CD4-positive, alpha-beta T cell treated with Interleukin-4 for 1 hour (primary cell): ENCODE measurements at regions not wholly inside any gene's neighbourhood (a gene's known extent, or its start where the extent isn't known, plus 50 kb on each side); places are given as distances from the start of the nearest gene placed in this dataset.

Experiments
- DNase-seq, 2 donors: peaks; one replicate each; pipeline ENCODE4 v3.0.0-alpha.2; 2020 to 2022

DNA sequence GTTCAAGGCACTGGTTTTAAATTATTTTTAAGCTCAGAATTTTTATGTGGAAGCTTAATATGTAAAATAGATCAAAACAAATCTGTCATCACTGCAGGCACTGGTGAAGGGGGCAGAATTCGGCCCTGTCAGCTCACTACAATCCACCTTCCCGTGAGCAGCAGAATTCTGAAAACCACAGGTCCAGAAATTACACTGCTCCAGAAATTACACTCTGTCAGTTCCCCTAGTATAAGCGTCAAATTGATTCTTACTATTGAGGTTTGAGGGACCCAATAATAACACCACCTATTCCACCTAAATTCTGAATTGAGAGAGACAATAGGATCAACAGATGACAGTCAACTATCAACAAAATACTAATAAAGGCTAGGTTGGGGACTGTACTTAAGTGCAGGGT lies 245.5 kb downstream of the PHLDA1 start:
- no peak for DNase-seq

DNA sequence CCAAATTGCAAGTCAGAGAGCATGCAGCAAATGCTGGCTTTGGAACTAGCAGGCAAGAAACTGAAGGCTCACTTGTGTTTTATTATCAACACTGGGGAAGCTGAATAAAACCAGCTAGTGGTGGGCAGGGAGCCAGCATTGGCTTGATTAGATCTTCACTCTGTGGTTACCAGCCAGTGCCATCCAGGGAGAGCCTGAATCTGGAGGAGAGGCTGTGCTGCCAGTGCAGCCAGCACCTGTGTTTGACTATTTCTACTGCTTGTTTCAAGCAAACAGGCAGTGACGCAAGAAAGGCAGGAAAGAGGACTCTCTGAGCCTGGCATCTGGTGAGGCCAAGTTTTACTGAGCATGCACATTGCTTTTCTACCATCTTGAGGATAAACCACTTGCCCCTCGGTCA lies 247.0 kb downstream of the PHLDA1 start:
- DNase-seq, result no peak

- DNase-seq, result no peak
Measured at GRCh38 chr12:75783093-75783877, 248.3 kb downstream of the PHLDA1 start.

DNA sequence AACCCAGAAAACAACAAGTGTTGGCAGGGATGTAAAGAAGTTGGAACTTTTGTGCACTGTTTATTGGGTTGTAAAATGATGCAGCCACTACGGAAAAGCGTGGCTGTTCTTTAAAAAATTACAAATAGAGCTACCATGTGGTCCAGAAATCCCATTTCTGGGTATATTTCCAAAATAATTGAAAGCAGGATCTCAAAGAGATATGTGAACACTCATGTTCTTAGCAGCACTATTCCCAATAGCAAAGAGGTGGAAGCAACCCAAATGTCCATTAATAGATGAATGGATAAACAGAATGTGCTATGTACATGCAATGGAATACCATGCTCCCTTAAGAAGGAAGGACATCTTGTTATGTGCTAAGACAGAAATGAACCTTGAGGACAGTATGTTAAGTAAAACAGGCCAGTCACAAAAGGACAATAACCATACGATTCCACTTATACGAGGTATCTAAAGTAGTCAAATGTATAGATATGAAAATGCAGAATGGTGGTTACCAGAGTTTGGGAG lies 249.5 kb downstream of the PHLDA1 start:
- DNase-seq, result no peak

DNA sequence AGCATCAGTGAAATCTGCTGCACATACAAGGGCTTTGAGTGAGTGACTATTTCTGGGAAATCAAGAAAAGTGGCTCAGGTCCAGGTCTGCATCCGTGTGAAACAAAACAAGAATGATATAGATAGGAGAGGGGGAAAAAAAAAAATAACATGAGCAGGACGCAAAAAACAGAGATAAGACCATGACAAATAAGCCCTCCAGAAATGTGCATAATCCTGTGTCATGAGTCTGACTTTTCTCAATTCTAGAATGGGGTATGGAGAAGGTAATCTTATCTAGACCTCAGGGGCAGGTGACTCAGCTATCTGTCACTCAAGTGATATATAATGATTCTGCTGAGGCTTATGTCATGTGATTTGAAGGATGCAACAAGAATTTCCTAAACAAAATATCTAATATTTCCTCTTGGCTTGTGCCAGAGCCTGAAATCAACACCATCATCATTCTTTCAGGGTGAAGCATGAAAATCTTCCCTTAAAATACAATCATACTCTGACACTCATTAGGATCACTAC lies 250.0 kb downstream of the PHLDA1 start:
- DNase-seq, result no peak

DNA sequence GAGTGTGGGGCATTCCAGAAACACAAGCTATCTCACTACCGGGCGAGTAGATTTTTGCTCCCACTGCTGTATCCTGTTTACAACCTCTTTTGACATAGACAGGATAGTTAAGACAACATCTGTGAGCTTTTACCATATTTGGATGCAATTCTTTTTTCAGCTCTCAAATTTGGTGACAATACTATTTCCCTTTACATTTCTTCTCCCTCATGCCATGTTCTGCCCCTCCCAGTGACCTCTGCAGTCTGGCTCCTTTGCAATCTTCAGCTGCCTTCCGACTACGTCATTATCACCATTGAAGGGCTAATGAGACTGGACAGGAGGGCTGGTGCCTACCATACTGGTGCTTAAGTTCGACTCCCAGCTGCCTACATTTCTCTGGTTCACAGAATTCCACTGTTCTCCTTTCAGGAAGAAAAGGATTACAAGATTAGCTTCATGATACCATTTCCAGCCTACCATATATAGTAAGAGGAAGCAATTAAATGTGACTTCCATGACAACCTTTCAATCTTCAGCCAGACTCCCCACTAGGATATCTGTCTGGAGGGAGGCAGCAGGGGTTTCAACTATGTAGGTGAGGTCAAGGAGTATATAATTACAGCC lies 251.6 kb downstream of the PHLDA1 start:
- DNase-seq, result no peak

GRCh38 chr12:75774261-75775052 lies 257.1 kb downstream of the PHLDA1 start:
- DNase-seq, result no peak

- DNase-seq, result no peak
Measured at GRCh38 chr12:75773377-75773776, 258.2 kb downstream of the PHLDA1 start.

GRCh38 chr12:75771023-75771422 lies 259.6 kb upstream of the KRR1 start:
- DNase-seq, result no peak

DNA sequence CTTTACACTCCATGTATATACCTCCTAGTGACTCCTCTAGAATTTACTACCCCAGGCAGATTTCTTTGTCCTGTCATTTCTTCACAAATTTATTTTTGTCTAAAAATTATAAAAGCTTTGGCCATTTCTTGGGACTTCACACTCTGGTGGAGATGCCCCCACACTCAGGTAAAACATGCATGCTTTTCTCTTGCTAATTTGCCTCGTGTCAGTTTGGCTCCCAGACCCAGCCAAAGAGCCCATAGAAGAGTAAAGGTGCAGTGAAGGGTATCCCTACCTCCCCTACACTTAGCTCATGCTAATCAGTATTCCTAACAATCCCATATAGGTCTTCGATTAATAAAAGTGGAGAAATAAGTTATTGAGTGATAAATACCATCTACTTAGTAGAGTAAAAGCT lies 256.5 kb upstream of the KRR1 start:
- DNase-seq, result no peak

- DNase-seq, result no peak
Measured at GRCh38 chr12:75766263-75767160, 255.1 kb upstream of the KRR1 start.

GRCh38 chr12:75765170-75766059 lies 254.0 kb upstream of the KRR1 start:
- DNase-seq, result no peak

- no peak for DNase-seq
Measured at GRCh38 chr12:75764091-75764841, 252.9 kb upstream of the KRR1 start.

DNA sequence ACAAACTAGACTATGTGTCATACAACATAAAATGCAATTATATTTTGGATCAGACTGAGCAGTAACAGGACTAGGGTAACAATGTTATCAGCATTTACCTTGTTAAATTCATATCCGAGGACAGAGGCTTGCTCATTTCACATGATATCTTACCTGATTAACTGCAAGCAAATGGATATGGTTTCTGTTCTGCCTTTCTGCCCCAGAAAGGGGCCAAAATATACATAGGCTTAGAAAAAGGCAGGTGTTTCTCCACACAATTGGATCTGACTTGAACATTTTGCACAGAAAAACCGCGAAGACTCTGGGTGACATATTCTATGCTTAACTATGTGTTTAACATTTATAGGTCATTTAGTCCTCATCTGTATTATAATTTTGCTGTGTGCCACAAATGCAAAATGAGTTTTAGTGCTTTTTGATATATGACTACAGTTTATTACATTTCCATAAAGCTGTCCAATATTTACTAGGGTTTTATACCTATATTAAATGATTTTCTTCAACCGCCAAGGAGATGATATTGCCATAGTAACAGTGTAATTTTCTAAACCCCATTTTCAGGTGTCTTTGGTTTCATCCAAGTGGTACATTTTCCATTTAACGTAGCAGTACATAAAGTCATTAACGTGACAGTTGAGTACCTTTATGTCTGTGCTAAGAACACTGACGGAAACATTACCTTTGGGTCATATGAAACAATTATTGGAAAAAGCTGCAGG lies 249.3 kb upstream of the KRR1 start:
- no peak for DNase-seq

GRCh38 chr12:75759842-75760572 lies 248.6 kb upstream of the KRR1 start:
- DNase-seq, result no peak

DNA sequence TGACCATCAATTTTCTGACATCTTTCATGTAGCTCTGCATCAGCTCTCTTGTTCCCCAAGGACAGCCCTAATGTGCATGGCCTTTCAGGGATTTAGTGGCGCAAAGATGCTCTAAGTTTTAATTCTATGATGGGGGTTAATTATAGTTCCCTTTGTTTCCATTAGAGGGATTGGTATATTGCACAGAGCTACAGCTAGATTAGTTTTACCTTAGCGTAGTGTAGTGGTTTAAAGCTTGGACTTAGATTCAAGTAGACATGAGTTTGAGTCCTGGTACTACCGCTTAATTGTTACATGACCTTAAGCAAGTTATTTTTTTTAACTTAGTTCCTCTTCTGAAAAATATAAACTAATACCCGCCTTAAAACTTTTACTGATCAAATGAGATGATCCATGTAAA lies 247.8 kb upstream of the KRR1 start:
- DNase-seq, result no peak

DNA sequence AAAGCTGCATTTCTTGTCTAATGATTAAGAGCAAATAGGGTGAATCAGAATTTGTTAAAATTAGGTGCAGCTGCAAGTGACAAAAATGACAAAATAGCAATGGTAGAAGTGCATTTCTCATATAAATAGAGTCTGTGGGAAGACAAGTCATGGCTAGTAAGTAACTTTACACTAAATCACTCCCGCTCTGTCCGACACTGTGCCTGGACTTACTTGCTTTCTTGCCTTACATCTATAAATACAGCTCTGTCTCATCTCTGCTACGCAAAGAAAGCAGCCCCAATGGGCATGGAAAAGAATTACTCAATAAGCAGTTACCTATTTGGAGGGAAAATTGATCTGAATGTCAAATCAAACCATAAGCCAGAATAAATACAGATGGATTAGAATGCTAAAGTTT lies 245.4 kb upstream of the KRR1 start:
- no peak for DNase-seq

- DNase-seq, result no peak
Measured at GRCh38 chr12:75756111-75756510, 244.7 kb upstream of the KRR1 start.

DNA sequence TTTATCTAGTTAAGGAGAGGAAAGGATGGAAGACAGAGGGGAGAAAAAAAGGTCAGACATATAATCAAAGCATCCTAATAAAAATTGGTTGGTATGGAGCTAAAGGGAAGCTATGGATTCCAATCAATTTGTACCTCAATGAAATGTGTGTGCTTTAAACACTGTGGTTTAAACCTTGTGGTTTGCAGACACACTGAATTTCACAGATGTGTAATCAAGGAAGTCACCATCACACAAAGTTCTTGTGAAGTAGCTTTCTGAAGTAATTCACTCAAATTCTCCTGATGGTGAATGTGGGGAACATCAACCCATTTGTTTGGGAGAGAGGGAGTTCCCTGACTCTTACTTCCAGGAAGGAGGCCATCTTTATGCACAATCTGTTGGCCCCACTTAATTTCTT lies 243.3 kb upstream of the KRR1 start:
- peak in 1 of 2 donors; percentile 2 for DNase-seq
